A673 (cell line): ENCODE measurements at regions not wholly inside any gene's neighbourhood (a gene's known extent, or its start where the extent isn't known, plus 50 kb on each side); places are given as distances from the start of the nearest gene placed in this dataset.

Experiments
- BruUV-seq: library from RNA; stranded (reverse); fragments of 400-500 nt; replicated peaks from 2 replicates; lab custom pipeline; 2021; lab: Mats Ljungman, UMichigan
- CTCF ChIA-PET: fragments of 300-600 bp; sonication (Branson Sonifier 250); formaldehyde crosslinking; loops from one replicate; lab custom pipeline; 2022; ENCODE audit warnings: antibody characterized with exemption; lab: Charles Lee
- POLR2A ChIA-PET: fragments of 300-600 bp; sonication (Branson Sonifier 250); formaldehyde crosslinking; loops from one replicate; lab custom pipeline; 2022; ENCODE audit warnings: antibody characterized with exemption; ENCODE audit not compliant: low non-redundant PET; lab: Charles Lee
- DNase-seq: peaks from one replicate; pipeline ENCODE4 v3.0.0-alpha.2; 2015; ENCODE audit warnings: low spot score
- H3K27ac ChIP-seq: fragments of 200-600 bp; sonication (generic); 2 replicates; pipeline ENCODE4 v1.5.1; 2016; ENCODE audit warnings: mixed run types, low read depth, mild to moderate bottlenecking, mixed read lengths, antibody characterized with exemption, low read length; ENCODE audit not compliant: poor library complexity, severe bottlenecking
- H3K27me3 ChIP-seq: fragments of 200-600 bp; sonication (generic); replicated peaks from 2 replicates; pipeline ENCODE4 v1.6.1; 2017; ENCODE audit warnings: mixed run types, low read depth, mild to moderate bottlenecking, mixed read lengths, antibody characterized with exemption, low read length; ENCODE audit not compliant: insufficient read depth, poor library complexity
- H3K36me3 ChIP-seq: fragments of 200-600 bp; sonication (generic); 2 replicates; pipeline ENCODE4 v1.6.1; 2016; ENCODE audit warnings: mixed run types, mild to moderate bottlenecking, mixed read lengths, antibody characterized with exemption, low read length; ENCODE audit not compliant: insufficient read depth, poor library complexity, severe bottlenecking
- H3K4me1 ChIP-seq: fragments of 200-600 bp; sonication (generic); 2 replicates; pipeline ENCODE4 v1.6.1; 2017; ENCODE audit warnings: mixed run types, mild to moderate bottlenecking, mixed read lengths, antibody characterized with exemption, low read length; ENCODE audit not compliant: insufficient read depth, poor library complexity, severe bottlenecking
- H3K4me3 ChIP-seq: fragments of 200-600 bp; sonication (generic); 2 replicates; pipeline ENCODE4 v1.5.1; 2016; ENCODE audit warnings: low read depth, mixed run types, mild to moderate bottlenecking, mixed read lengths, low read length; ENCODE audit not compliant: poor library complexity, severe bottlenecking
- H3K9me3 ChIP-seq: fragments of 200-600 bp; sonication (generic); 2 replicates; pipeline ENCODE4 v1.6.1; 2016; ENCODE audit warnings: mixed run types, low read depth, mild to moderate bottlenecking, mixed read lengths, antibody characterized with exemption, low read length; ENCODE audit not compliant: poor library complexity, severe bottlenecking
- CTCF ChIP-seq: fragments of 300-800, 200-600 bp; sonication (generic); conservative IDR thresholded peaks from 2 replicates; pipeline ENCODE4 v1.5.1; 2017; ENCODE audit warnings: low read depth, mild to moderate bottlenecking, antibody characterized with exemption, low read length, moderate library complexity, mixed read lengths
- EZH2 ChIP-seq: fragments of 200-600 bp; sonication (generic); IDR thresholded peaks from 2 replicates; pipeline ENCODE4 v1.6.1; 2017; ENCODE audit warnings: borderline replicate concordance, low read depth, mild to moderate bottlenecking, mixed read lengths, antibody characterized with exemption, low read length; ENCODE audit not compliant: poor library complexity, severe bottlenecking
- intact Hi-C: fragments of 100-400 bp; cut with micrococcal nuclease; formaldehyde crosslinking; loops from one replicate; pipeline ENCODE4 v1.10.0; 2022; ENCODE audit not compliant: unreplicated experiment

- Histone ChIP-seq H3K27ac (no peak overlapping the region), H3K9me3 (no peaks in the 10 kb centered on the region), H3K36me3 (no peaks in the 10 kb centered on the region), H3K27me3 (peaks cover 3% of the 10 kb centered on the region), H3K4me3 (no peak overlapping the region), H3K4me1 (peaks cover 14% of the 10 kb centered on the region)
- DNase-seq: no peak
- ChIA-PET POLR2A (no interaction called here), CTCF (no interaction called here)
- no peak for TF ChIP-seq CTCF
- no peak for TF ChIP-seq EZH2
- intact Hi-C loops: no loop called here
- no TSS peak for BruUV-seq
Measured at GRCh38 chr9:27675354-27675753, 102.1 kb upstream of the C9orf72 start.

GRCh38 chr9:27676827-27677226, 103.5 kb upstream of the C9orf72 start:
- BruUV-seq: no TSS peak
- H3K4me3 ChIP-seq: no peak overlapping the region
- POLR2A ChIA-PET: no interaction called here
- no peak for TF ChIP-seq CTCF
- no peaks in the 10 kb centered on the region for H3K36me3 ChIP-seq
- H3K4me1 ChIP-seq: peaks cover 14% of the 10 kb centered on the region
- CTCF ChIA-PET: no interaction called here
- no peaks in the 10 kb centered on the region for H3K9me3 ChIP-seq
- DNase-seq: no peak
- H3K27me3 ChIP-seq: peaks cover 3% of the 10 kb centered on the region
- intact Hi-C loops: no loop called here
- H3K27ac ChIP-seq: no peak overlapping the region

GRCh38 chr9:27679338-27679737, 106.1 kb upstream of the C9orf72 start:
- no peaks in the 10 kb centered on the region for H3K36me3 ChIP-seq
- BruUV-seq: no TSS peak
- ChIA-PET POLR2A (no interaction called here), CTCF (no interaction called here)
- H3K9me3 ChIP-seq: no peaks in the 10 kb centered on the region
- peaks cover 3% of the 10 kb centered on the region for H3K27me3 ChIP-seq
- DNase-seq: no peak
- no peak overlapping the region for H3K27ac ChIP-seq
- TF ChIP-seq EZH2: no peak
- TF ChIP-seq CTCF: no peak
- H3K4me1 ChIP-seq: no peaks in the 10 kb centered on the region
- no peak overlapping the region for H3K4me3 ChIP-seq
- intact Hi-C loops: no loop called here
